ENCODE measurements at regions not wholly inside any gene's neighbourhood (a gene's known extent, or its start where the extent isn't known, plus 50 kb on each side); places are given as distances from the start of the nearest gene placed in this dataset.

- intact Hi-C loops (cut with micrococcal nuclease), result no loop called here
- no peaks in the 10 kb centered on the region for H3K27me3 ChIP-seq (ENCODE audit: control insufficient read depth in 2 of 2, insufficient read depth in 2 of 2, low read length in 2 of 2)
- no peak for FAIRE-seq
These were observed 506.1 kb upstream of the KIRREL3 start for GRCh38 chr11:127506647-127507046.

More at GRCh38 chr11:127506647-127507046, 506.1 kb upstream of the KIRREL3 start:
- Histone ChIP-seq H3K9ac (replicated peaks; ENCODE audit: extremely low read depth, insufficient read depth, low read length) (no peak overlapping the region), H3K9me1 (replicated peaks; ENCODE audit: control insufficient read depth, extremely low read depth, insufficient read depth, low read length) (no peaks in the 10 kb centered on the region), H3K9me3 (replicated peaks; ENCODE audit: control insufficient read depth, insufficient read depth, low read length) (peaks cover 2% of the 10 kb centered on the region), H3K36me3 (ENCODE audit: control insufficient read depth in 2 of 2, extremely low read depth in 1 of 2, insufficient read depth in 2 of 2, low read length in 2 of 2) (no peaks in the 10 kb centered on the region), H3K27ac (ENCODE audit: insufficient read depth, low read depth, low read length) (no peak overlapping the region), H4K20me1 (replicated peaks; ENCODE audit: control insufficient read depth, extremely low read depth, insufficient read depth, low read length) (no peaks in the 10 kb centered on the region), H3K4me1 (ENCODE audit: control insufficient read depth, extremely low read depth, insufficient read depth, low read length) (no peaks in the 10 kb centered on the region), H3K79me2 (ENCODE audit: control insufficient read depth, insufficient read depth, low read length) (no peaks in the 10 kb centered on the region), H3K4me3 (replicated peaks in 1 of 3; ENCODE audit: insufficient read depth in 1 of 3, low read depth in 1 of 3, low read length in 3 of 3) (no peak overlapping the region), H3K4me2 (ENCODE audit: insufficient read depth, low read length) (no peak overlapping the region), H2AFZ (ENCODE audit: low read depth, low read length) (no peak overlapping the region)
- dilution Hi-C loops (cut with MboI; ENCODE audit: extremely low pct_ligation_motif_present, low sequenced_read_pairs), result no loop called here
- no peak for DNase-seq (ENCODE audit: low read depth, low spot score)
- ChIA-PET POLR2A (no interaction called here), CTCF (no interaction called here)
- BruUV-seq (replicated peaks), result no TSS peak
- TF ChIP-seq, protein P1, sequence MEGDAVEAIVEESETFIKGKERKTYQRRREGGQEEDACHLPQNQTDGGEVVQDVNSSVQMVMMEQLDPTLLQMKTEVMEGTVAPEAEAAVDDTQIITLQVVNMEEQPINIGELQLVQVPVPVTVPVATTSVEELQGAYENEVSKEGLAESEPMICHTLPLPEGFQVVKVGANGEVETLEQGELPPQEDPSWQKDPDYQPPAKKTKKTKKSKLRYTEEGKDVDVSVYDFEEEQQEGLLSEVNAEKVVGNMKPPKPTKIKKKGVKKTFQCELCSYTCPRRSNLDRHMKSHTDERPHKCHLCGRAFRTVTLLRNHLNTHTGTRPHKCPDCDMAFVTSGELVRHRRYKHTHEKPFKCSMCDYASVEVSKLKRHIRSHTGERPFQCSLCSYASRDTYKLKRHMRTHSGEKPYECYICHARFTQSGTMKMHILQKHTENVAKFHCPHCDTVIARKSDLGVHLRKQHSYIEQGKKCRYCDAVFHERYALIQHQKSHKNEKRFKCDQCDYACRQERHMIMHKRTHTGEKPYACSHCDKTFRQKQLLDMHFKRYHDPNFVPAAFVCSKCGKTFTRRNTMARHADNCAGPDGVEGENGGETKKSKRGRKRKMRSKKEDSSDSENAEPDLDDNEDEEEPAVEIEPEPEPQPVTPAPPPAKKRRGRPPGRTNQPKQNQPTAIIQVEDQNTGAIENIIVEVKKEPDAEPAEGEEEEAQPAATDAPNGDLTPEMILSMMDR (IDR thresholded peaks at IDR 0.05; ENCODE audit: extremely low read depth in 1 of 2, insufficient read depth in 1 of 2, low read depth in 1 of 2, low read length in 2 of 2), result no peak
- TF ChIP-seq POLR2AphosphoS5 (IDR thresholded peaks at IDR 0.05; ENCODE audit: insufficient read depth, low read depth, low read length) (no peak), MAX (IDR thresholded peaks at IDR 0.05; ENCODE audit: insufficient read depth, insufficient read length) (no peak), POLR2A (IDR thresholded peaks at IDR 0.05; ENCODE audit: low read depth, low read length) (no peak), MYC (IDR thresholded peaks at IDR 0.05; ENCODE audit: low read depth, low read length) (no peak), GATA2 (IDR thresholded peaks at IDR 0.05; ENCODE audit: insufficient read depth, insufficient read length, low read depth, low read length) (no peak), FOS (IDR thresholded peaks at IDR 0.05; ENCODE audit: borderline replicate concordance, insufficient read depth, low read length) (no peak), EZH2 (IDR thresholded peaks at IDR 0.05; ENCODE audit: borderline replicate concordance, low read depth, low read length, severe bottlenecking) (no peak), JUN (IDR thresholded peaks at IDR 0.05; ENCODE audit: borderline replicate concordance, insufficient read depth, insufficient read length, low read depth) (no peak)

Data from endothelial cell of umbilical vein (primary cell).